ENCODE measurements at regions not wholly inside any gene's neighbourhood (a gene's known extent, or its start where the extent isn't known, plus 50 kb on each side); places are given as distances from the start of the nearest gene placed in this dataset.

- Histone ChIP-seq H4K20me1 (ENCODE audit: insufficient read depth) (no peaks in the 10 kb centered on the region), H3K4me2 (no peak overlapping the region), H3F3A (replicated peaks; ENCODE audit: insufficient read depth) (no peaks in the 10 kb centered on the region), H3K27me3 (ENCODE audit: insufficient read depth) (no peaks in the 10 kb centered on the region), H3K27ac (ENCODE audit: low read depth in 2 of 2, low read length in 1 of 2) (no peak overlapping the region), H3K9me2 (no peaks in the 10 kb centered on the region), H3K9me3 (no peaks in the 10 kb centered on the region), H2AFZ (ENCODE audit: low read depth) (no peak overlapping the region), H3K9ac (no peak overlapping the region), H3K4me1 (ENCODE audit: control insufficient read depth in 1 of 2, insufficient read depth in 2 of 2, low read depth in 1 of 2, low read length in 1 of 2) (no peaks in the 10 kb centered on the region), H3K79me2 (ENCODE audit: insufficient read depth) (no peaks in the 10 kb centered on the region), H3K4me3 (ENCODE audit: low read depth in 2 of 2, low read length in 1 of 2) (no peak overlapping the region), H3K36me3 (replicated peaks in 1 of 2; ENCODE audit: control insufficient read depth in 1 of 2, insufficient read depth in 2 of 2, low read length in 1 of 2) (no peaks in the 10 kb centered on the region)
- TF ChIP-seq CTCF (IDR thresholded peaks at IDR 0.05): no peak
- no peak for TF ChIP-seq FOXJ3 (CRISPR knock-in tag; IDR thresholded peaks at IDR 0.05)
- TF ChIP-seq FOSL2 (IDR thresholded peaks at IDR 0.05; ENCODE audit: borderline replicate concordance, low read depth): no peak
- TF ChIP-seq MXI1 (IDR thresholded peaks at IDR 0.05; ENCODE audit: low read depth, low read length): no peak
- no peak for TF ChIP-seq SMC3 (IDR thresholded peaks at IDR 0.05; ENCODE audit: low read depth, low read length)
- no peak for TF ChIP-seq RXRA (IDR thresholded peaks at IDR 0.05; ENCODE audit: borderline replicate concordance, low read depth)
- TF ChIP-seq TAF1 (IDR thresholded peaks at IDR 0.05; ENCODE audit: borderline replicate concordance, low read depth, low read length): no peak
- TF ChIP-seq, protein P1, sequence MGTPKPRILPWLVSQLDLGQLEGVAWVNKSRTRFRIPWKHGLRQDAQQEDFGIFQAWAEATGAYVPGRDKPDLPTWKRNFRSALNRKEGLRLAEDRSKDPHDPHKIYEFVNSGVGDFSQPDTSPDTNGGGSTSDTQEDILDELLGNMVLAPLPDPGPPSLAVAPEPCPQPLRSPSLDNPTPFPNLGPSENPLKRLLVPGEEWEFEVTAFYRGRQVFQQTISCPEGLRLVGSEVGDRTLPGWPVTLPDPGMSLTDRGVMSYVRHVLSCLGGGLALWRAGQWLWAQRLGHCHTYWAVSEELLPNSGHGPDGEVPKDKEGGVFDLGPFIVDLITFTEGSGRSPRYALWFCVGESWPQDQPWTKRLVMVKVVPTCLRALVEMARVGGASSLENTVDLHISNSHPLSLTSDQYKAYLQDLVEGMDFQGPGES (IDR thresholded peaks at IDR 0.05; ENCODE audit: low read depth, low read length): no peak
- TF ChIP-seq GATA2 (CRISPR knock-in tag; IDR thresholded peaks at IDR 0.05): no peak
- DNase-seq: no peak
- ChIA-PET CTCF (interaction anchor here (1.2 kb wide), 2 partner anchors 10 to 22 kb away, joined by 3 to 4 read pairs; no protein-coding TSS in a partner anchor), POLR2A (no interaction called here)
- 52% methylated on average over 6 of the region's 8 CpGs for WGBS (ENCODE audit: low lambda C conversion rate)
Observed at GRCh38 chr6:14553515-14553914, 435.9 kb downstream of the CD83 start.

GRCh38 chr6:14555804-14556203 is 438.2 kb downstream of the CD83 start:
- no peak for DNase-seq
- WGBS (ENCODE audit: low lambda C conversion rate): 20% methylated on average over 5 of the region's 6 CpGs
- Histone ChIP-seq H3K4me3 (ENCODE audit: low read depth in 2 of 2, low read length in 1 of 2) (no peak overlapping the region), H3K9me2 (no peaks in the 10 kb centered on the region), H3K27me3 (ENCODE audit: insufficient read depth) (no peaks in the 10 kb centered on the region), H3K9ac (no peak overlapping the region), H3K4me2 (no peak overlapping the region), H3K4me1 (ENCODE audit: control insufficient read depth in 1 of 2, insufficient read depth in 2 of 2, low read depth in 1 of 2, low read length in 1 of 2) (no peaks in the 10 kb centered on the region), H3K9me3 (no peaks in the 10 kb centered on the region), H3F3A (replicated peaks; ENCODE audit: insufficient read depth) (no peaks in the 10 kb centered on the region), H3K27ac (ENCODE audit: low read depth in 2 of 2, low read length in 1 of 2) (no peak overlapping the region), H4K20me1 (ENCODE audit: insufficient read depth) (no peaks in the 10 kb centered on the region), H3K36me3 (replicated peaks in 1 of 2; ENCODE audit: control insufficient read depth in 1 of 2, insufficient read depth in 2 of 2, low read length in 1 of 2) (no peaks in the 10 kb centered on the region), H2AFZ (ENCODE audit: low read depth) (no peak overlapping the region), H3K79me2 (ENCODE audit: insufficient read depth) (no peaks in the 10 kb centered on the region)
- no peak for TF ChIP-seq SIN3A (IDR thresholded peaks at IDR 0.05; ENCODE audit: borderline replicate concordance, low read depth, low read length)
- CTCF ChIA-PET: no interaction called here
- POLR2A ChIA-PET: no interaction called here

All from SK-N-SH (cell line).